ENCODE measurements at regions not wholly inside any gene's neighbourhood (a gene's known extent, or its start where the extent isn't known, plus 50 kb on each side); places are given as distances from the start of the nearest gene placed in this dataset.

GRCh38 chr6:113326781-113327180 is 530.4 kb upstream of the MARCKS start:
- no peak for DNase-seq

GRCh38 chr6:113328886-113329381 is 528.2 kb upstream of the MARCKS start:
- no peak for DNase-seq

GRCh38 chr6:113329942-113330635 is 527.1 kb upstream of the MARCKS start:
- no peak for DNase-seq

DNA sequence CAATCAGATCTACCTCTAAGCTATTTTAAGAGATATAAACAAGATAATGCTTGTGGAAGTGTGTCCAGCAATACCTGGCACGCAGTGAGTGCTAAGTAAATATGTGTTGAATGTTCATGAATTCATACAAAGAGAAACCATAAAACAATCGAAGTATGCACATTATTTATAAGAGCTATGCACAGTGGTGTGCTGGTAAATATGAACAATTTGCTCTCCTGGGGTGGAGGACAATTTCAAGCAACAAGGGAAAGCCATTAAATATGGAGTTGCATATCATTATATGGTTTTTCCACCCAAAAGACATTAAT is 526.6 kb upstream of the MARCKS start:
- no peak for DNase-seq

DNA sequence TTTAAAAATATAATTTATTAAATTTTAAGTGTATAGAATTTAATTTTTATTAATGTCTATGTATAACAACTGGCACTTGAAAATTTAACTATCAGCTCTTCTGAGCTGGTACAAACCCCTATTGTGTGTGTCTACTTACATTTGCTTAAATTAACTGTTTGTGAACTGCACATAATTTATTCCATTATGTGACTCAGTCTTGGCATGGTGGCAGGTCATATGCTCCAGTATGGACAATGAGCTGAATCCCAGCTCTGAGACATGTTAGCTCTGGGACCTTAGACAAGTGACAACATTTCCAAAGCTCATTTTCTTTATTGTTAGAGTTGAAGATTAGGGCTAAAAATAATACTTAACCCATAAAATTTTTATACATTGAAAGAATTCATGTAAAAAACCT is 526.1 kb upstream of the MARCKS start:
- DNase-seq, result no peak

- no peak for DNase-seq
These were observed 518.5 kb upstream of the MARCKS start for GRCh38 chr6:113338644-113339043.

- DNase-seq, result no peak
These were observed 517.9 kb upstream of the MARCKS start for GRCh38 chr6:113339209-113339608.

GRCh38 chr6:113340371-113340770 is 516.8 kb upstream of the MARCKS start:
- DNase-seq, result no peak

DNA sequence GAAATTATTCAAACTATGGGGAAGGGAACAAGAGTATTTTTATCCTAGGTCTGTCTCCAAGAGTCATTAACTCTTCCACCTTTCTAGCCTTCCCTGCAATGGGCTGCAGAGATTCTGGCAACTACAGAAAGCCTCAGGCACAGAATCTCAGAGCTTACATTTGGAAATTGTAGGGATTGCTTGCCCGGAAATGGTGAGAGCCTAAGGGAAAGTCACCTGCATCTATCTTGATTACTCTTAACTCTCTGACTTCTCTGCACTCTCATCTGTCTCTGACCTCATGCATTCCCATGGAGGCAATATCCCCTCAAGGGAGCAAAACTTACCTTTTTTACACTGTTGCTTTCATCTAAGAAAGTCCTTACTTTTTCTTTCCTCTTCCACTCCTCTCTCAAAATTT is 513.2 kb upstream of the MARCKS start:
- DNase-seq, result no peak

DNA sequence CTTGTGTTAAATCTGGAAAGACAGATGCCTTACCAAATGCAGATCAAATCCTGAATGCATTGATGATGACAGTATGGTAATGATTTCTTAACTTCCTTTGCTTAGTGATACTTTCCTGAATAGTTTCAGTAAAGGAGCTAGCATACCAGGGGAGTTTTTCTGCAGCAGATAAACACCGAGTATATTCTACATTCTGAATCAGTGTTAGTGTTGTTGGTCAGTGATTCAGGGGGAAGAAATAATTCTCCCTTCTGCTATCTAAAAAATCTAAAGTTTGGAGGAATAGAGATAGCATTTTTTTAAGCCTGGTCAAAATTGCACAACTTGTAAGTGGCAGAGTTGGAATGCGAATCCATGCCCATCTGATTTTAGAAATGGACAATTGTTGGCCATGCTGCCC is 512.2 kb upstream of the MARCKS start:
- DNase-seq, result no peak

DNA sequence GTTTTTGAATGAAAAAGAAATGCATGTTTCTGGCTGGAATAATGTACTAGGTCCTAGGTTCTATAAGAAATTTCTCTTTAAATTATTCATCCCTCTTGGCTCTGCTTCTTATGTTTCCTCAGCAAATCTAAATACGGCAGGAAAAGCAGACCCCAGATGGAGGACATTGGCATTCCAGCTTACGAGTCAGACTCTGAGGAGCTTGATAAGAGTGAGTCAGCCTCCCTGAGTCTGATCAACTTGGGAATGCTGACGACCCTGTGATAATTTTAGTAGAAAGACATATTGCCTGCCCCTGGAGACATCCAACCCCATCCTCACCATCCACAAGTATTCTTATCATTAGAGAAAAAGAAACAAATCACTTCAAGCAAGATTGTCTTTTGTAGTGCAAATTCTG is 509.7 kb upstream of the MARCKS start:
- DNase-seq, result no peak

DNA sequence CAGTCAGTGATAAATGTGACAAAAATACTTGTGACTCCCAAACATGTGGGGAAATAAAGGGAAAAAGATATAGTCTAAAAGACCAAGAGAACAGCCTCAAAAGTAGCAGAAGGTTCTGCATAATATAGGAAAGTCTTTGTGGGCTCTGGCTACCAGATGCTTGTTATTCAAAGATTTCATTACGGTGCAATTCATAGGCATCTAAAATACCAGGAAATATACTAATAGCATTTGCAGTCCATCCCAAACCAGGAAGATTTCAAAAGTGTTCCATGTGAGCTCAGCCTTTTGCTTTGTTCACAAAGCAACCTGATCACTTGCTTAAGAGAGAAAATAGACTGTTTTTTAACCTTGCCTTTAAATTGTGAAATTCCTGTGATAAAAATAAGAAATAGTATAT is 506.7 kb upstream of the MARCKS start:
- no peak for DNase-seq

GRCh38 chr6:113351173-113351834 is 505.8 kb upstream of the MARCKS start:
- no peak for DNase-seq

DNA sequence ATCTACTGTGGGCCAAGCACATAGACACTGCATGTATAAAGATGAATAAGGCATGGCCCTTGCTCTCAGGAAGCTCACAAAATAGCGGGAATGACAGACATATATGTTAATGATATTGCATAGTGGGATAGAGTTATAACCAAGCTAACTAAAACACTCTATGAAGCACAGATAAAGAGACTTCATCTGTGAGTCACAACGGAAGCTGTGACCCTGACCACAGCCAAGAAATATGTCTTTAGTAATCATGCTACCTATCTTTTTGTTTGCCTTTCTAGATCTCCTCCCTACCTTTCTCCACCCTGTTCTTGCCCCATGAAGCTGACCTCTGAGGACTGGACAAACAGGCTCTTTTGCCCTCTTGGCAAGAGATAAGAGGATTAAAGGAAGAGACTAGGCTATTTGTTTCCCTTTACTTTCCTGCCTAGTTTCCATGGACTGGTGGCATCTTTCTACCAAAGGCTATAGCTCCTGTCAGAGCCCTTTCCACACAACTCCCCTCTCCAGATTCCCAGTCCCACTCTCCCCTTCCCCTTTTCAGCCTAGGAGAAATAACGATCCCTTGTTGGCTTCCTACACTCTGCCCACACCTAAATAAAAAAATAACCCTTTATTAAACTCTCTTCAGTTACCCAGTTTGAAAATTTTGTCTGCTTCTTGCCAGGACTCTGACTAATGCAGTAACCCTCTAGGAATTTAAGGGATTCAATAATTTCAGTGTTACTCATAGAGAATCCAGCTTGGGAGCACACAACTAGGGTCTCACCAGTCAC is 504.9 kb upstream of the MARCKS start:
- DNase-seq, result no peak

DNA sequence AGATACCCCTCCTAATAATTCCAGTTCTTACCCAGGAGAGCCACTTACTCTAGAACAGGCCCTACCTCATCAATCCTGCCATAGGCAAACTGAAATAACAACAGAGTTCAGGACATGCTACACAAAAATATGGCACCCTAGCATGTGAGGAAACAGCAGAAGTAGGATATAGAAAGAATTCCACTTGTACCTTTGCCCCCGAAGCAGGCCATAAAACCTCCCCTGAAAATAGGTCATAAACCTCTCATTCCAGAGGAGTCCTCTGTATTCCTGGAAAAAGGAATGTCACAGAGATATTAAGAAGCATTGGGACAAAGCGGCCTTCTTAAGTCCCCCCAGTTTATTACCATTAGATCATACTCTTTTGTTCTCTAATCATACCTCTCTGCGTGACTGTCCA is 504.3 kb upstream of the MARCKS start:
- DNase-seq, result no peak

DNA sequence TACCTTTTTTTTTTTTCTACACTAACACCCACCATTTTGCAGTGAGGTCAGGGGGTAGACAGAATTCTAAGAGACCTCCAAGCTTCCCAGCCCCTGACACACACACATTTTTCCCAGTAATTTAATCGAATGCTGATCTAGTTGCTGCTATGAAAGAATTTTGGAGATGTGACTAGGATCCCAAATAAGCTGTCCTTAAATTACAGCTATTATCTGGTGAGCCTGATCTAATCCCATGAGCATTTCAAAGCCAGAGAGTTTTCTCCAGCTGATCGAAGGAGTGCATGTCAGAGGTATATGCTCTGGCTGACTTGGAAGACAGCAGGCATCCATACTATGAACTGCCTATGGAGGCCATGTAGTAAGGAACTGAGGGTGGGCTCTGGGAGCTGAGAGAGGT is 503.8 kb upstream of the MARCKS start:
- DNase-seq, result no peak

- DNase-seq, result no peak
These were observed 502.8 kb upstream of the MARCKS start for GRCh38 chr6:113354204-113354895.

- DNase-seq, result no peak
These were observed 501.0 kb upstream of the MARCKS start for GRCh38 chr6:113356139-113356538.

DNA sequence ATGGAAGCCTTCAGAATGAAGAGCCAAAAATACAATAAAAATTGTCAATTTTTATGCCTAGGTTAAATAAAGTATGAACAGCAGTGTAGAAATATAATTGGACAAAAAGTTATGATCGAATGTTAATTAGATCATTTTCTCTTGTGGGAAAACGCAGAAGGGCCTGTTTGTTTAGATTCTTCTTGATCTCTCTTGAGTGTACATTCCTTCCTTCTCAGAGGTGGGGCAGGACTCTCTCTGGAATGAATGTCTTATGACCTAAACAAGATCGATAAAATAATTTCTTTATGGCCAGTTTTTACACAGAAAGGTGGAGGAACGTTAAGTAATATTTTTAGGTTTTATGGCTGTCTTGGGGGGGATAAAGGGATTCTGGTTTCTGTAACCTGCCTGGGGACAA is 500.1 kb upstream of the MARCKS start:
- no peak for DNase-seq

GRCh38 chr6:113358063-113358583 is 499.0 kb upstream of the MARCKS start:
- no peak for DNase-seq

DNA sequence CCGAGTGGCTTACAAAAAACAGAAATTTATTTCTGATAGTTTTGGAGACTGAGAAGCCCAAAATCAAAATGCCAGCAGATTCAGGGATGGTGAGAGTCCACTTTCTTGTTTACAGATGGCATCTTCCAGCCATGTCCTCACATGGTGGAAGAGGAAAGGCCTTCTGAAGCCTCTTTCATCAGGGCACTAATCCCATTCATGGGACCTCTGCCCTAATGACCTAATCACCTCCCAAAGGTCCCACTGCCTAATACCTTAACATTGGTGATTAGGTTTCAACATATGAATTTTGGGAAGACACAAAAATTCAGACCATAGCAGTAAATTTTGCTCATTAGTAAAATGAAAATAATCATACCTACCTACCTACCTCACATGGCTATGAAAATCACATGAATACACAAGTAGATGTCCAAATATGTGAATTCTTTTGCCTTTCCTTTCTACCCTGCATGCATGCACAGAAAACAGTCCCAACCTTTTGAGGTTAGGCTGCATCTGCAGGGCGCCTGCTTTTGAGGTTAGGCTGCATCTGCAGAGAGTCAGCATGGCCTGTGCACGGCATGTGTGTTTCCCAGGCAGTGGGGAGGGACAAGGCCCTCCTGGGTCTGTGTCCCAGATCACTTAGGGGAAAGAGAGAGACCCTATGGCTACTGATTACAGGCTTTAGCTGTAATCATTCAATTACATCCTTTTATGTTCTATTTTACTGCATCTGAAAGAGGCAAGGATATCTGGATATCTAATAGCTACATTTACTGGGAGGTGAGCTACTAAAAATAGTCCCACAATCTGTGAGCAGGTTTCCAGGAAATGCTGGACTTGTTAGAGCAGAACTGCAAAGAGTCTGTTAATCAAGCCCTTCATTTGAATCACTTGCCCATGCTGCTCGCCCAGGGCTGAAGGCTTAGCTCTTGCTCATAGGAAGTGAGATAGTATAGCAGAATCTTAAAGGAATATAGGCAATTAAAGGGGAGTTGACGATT is 497.7 kb upstream of the MARCKS start:
- DNase-seq, result no peak
